ENCODE measurements at regions not wholly inside any gene's neighbourhood (a gene's known extent, or its start where the extent isn't known, plus 50 kb on each side); places are given as distances from the start of the nearest gene placed in this dataset.

DNA sequence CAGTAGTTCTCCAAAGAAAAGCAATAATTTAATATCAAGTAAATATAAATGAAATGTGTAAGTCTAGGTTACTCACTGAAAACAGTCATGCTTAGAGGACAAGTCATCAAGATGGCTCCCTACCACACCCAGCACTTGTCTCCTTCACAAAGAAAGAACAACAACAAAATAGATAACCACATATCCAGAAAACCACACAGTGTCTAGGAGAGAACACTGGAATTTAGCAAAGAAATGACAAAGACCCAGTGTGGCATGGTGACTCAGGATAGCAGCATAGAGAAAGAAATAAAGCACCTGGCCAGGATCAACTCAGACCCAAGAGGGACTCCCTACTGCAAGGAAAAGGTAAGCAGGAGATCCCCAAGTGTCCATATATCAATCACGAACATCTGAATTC is 356.2 kb downstream of the TMEM161B start:
- TF ChIP-seq, protein P1, sequence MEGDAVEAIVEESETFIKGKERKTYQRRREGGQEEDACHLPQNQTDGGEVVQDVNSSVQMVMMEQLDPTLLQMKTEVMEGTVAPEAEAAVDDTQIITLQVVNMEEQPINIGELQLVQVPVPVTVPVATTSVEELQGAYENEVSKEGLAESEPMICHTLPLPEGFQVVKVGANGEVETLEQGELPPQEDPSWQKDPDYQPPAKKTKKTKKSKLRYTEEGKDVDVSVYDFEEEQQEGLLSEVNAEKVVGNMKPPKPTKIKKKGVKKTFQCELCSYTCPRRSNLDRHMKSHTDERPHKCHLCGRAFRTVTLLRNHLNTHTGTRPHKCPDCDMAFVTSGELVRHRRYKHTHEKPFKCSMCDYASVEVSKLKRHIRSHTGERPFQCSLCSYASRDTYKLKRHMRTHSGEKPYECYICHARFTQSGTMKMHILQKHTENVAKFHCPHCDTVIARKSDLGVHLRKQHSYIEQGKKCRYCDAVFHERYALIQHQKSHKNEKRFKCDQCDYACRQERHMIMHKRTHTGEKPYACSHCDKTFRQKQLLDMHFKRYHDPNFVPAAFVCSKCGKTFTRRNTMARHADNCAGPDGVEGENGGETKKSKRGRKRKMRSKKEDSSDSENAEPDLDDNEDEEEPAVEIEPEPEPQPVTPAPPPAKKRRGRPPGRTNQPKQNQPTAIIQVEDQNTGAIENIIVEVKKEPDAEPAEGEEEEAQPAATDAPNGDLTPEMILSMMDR (IDR thresholded peaks at IDR 0.05 in 2 of 3, conservative IDR thresholded peaks at IDR 0.05 in 1 of 3; ENCODE audit: control insufficient read depth in 2 of 3, extremely low read depth in 1 of 3, insufficient read depth in 1 of 3, low read depth in 3 of 3, low read length in 3 of 3): no peak
- TF ChIP-seq LARP7 (IDR thresholded peaks at IDR 0.05) (no peak), ZNF207 (IDR thresholded peaks at IDR 0.05; ENCODE audit: borderline replicate concordance) (no peak), RFX5 (IDR thresholded peaks at IDR 0.05; ENCODE audit: low read depth, low read length) (no peak), TAF1 (IDR thresholded peaks at IDR 0.05; ENCODE audit: borderline replicate concordance, low read depth, low read length) (no peak), RB1 (IDR thresholded peaks at IDR 0.05; ENCODE audit: borderline replicate concordance) (no peak), POLR2A (IDR thresholded peaks at IDR 0.05; ENCODE audit: low read depth, low read length) (no peak)
- TF ChIP-seq, protein P2, sequence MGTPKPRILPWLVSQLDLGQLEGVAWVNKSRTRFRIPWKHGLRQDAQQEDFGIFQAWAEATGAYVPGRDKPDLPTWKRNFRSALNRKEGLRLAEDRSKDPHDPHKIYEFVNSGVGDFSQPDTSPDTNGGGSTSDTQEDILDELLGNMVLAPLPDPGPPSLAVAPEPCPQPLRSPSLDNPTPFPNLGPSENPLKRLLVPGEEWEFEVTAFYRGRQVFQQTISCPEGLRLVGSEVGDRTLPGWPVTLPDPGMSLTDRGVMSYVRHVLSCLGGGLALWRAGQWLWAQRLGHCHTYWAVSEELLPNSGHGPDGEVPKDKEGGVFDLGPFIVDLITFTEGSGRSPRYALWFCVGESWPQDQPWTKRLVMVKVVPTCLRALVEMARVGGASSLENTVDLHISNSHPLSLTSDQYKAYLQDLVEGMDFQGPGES (IDR thresholded peaks at IDR 0.05): no peak
- TF ChIP-seq, protein P3, sequence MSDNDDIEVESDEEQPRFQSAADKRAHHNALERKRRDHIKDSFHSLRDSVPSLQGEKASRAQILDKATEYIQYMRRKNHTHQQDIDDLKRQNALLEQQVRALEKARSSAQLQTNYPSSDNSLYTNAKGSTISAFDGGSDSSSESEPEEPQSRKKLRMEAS (IDR thresholded peaks at IDR 0.05; ENCODE audit: low read depth, low read length): no peak
- TF ChIP-seq, protein P4, sequence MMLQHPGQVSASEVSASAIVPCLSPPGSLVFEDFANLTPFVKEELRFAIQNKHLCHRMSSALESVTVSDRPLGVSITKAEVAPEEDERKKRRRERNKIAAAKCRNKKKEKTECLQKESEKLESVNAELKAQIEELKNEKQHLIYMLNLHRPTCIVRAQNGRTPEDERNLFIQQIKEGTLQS (IDR thresholded peaks at IDR 0.05; ENCODE audit: borderline replicate concordance, extremely low read depth, low read depth, low read length): no peak

Measured in GM12878 (cell line).